ENCODE measurements at regions not wholly inside any gene's neighbourhood (a gene's known extent, or its start where the extent isn't known, plus 50 kb on each side); places are given as distances from the start of the nearest gene placed in this dataset.
"Not testable (repeated sequence)": the region's sequence is repeated elsewhere in the genome, so short reads cannot be mapped to it uniquely, and the experiment has no call there.

DNA sequence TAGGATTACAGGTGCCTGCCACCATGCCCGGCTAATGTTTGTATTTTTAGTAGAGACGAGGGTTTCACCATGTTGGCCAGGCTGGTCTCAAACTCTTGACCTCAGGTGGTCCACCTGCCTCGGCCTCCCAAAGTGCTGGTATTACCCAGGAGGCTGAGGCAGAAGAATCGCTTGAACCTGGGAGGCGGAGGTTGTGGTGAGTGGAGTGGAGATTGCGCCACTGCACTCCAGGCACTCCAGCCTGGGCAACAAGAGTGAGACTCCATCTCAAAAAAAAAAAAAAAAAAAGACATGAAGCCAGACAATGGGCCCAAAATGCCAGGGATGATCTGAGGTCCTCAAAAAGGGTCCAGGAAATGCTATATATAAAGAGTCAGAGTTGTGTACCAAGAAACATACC, 392.9 kb downstream of the SEC14L1 start:
- DNase-seq, result not testable (repeated sequence)

DNA sequence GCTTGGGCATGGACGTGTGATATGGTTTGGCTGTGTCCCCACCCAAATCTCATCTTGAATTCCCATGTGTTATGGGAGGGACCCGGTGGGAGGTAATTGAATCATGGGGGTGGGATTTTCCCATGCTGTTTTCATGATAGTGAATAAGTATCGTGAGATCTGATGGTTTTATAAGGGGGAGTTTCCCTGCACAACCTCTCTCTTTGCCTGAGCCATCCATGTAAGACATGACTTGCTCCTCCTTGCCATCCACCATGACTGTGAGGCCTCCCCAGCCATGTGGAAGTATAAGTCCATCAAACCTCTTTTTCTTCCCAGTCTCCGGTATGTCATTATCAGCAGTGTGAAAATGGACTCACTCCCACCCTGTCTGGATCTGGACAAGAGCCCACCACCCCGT, 393.4 kb downstream of the SEC14L1 start:
- DNase-seq, result no peak

DNA sequence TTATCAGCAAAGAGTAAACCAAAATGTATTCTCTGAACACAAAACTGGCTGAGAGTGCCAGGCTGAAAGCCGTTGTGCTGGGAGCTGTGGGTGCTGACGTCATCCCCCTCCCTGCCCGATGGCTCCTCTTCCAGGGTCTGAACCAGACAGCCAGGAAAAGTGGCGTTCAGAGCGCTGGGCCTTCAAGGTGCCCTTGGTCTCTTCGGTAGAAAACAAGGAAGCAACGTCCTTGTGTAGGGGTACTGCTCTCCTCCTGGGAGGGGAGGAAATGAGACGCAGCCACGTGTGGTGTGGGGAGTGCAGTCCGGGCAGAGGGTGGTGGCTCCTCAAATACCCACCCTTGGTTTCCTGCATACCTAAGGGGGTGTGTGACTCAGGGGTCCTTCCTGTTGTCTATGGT, 394.7 kb downstream of the SEC14L1 start:
- no peak for DNase-seq

DNA sequence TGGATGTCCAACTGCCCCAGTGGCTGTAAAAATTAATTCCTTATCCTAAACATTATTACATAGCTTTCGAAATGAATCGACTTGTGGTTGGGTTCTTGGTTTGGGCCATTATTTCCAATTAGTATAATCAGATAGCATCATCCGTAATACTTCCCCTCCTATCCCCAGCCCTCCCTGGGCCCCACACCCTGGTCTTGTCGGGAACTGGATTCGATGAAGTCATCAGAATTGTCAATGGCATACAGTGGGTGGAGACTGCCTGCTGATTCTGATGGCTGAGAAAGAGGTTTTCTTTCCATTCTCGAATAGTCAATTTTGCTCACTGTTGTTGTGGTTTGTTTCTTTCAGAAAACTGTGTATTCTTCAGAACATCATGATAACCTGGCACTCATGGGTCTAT, 395.1 kb downstream of the SEC14L1 start:
- no peak for DNase-seq

DNA sequence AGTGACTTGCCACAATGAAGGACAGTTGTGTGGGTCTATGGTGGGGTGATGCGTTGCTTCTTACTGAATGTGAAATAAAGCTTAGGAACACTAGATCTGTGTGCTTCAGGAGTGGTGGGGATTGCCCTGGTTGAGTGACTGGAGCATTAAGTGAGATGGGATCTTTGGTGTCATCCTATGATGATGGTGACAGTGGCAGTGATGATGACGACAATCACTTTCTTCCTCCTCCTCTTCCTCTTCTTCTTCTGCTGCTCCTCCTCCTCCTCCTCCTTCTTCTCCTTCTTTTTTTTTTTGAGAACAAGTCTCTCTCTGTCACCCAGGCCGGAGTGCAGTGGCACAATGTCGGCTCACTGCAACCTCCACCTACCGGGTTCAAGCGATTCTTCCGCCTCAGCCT, 396.8 kb downstream of the SEC14L1 start:
- no peak for DNase-seq

DNA sequence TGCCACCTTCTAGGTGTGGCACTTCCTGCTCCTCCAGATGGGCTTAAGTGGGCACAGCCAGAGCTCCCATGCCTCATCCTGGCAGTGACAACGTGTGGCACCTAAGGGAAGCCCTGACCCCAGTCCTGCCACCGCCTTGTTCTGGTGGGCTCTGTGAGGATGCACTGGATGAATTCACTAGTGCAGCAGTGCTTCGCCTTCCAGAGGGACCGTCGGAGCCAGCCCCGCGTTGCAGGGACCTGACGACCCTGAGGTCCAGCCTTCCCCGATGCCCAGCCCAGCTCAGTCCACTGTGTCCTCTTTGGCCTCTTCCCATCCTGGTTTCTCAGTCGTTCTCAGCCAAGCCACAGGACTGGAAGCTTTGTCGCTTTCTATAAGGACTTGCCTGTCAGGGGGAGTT, 399.8 kb downstream of the SEC14L1 start:
- no peak for DNase-seq

DNA sequence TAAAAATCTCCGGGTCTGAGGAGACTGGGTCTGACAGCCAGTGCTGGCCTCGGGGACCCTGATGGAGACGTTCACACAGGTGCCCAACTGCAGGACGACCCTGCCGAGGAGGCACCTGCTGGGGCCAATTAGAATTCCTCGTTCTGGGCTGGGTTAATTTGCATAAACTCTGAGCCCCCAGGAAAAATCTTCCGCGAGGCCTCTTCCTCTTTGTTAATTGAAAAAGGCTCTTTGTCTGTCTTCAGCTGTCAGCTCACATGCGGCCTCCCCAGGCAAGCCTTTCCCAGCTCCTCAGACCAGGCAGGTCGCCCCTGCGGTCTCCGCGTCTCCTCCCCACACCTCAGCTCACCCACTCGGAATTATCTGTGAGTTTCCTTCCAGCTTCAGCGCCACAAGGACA, 400.2 kb downstream of the SEC14L1 start:
- DNase-seq, result no peak

DNA sequence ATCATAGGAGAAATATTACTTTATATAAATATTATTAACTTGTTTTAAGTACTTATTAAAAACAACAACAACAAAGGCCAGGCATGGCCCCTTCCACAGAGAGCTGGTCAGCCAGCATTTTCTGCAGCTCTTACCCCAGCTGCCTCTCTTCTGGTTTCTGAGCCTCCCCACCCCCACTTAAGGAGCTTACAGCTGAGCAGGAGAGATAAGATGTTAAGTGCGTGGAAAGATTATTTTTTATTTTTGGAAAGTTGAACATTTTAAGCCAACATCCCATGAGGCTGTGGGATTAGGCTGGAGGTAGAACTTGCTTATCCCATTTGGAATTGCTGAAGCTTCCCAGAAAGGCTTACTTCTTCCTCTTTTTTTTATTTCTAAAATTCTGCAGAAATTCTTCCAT, 401.2 kb downstream of the SEC14L1 start:
- DNase-seq, result no peak

DNA sequence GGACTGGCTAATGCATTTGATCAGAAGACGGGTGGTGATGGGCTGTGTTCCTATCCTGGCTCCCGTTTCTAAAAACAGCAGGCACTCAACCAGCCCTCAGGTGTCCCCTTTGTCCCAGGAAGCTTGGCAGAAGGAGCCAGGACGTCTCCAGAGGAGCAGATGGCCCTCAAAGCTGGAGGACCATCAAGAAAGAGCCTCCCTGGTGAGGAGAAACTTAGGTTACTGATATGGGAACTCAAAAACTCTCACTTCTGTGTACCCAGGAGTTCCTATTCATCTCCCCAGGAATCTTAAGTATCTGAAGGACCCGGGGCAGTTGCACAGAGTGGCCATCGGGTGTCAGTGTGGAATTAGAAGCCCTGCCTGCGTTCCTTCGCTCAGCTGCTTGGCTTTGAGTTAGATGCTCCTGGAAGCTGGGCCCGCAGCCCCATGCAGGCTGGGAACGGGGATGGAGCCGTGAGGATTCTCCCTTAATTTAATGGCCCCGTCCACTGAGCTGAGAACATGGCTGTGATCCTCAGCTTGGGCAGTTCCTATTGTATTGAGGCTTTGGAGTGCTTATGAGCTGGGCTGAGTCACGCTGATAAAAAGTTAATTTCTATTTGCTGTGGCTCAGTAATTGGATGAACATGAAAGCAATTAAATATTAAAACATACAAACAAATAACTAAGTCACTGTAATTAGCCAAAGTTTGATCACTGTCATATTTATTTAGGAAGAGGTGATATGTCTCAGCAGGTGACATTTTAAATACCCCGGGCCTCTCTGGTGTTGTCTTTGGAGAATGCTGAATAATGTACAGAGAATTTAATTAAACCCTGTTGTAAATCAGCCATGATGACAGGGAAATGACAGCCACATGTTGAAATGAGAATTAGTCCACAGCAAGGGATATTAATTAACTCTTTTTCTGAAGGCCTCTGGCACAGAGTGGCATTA, 402.1 kb downstream of the SEC14L1 start:
- peak; percentile 71 to 76 for DNase-seq

DNA sequence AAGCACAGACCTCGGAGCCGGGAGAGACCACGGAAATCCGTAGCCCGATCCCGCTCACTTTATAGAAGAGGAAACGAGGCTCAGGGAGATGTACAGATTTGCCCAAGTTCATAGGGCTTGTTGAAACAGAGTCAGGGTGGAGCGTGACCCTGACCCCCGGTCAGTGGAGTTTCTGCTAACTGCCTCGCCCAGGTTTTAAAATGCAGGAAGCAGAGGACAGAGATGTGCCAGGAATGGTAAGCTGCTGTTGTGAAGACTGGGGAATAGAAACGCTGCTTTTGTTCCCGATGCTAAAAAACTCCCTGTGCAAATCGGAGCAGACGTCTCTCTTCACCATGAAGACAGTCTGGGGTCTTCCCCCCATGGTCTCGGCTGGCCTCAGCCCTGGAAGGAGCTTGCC, 403.0 kb downstream of the SEC14L1 start:
- DNase-seq, result no peak

DNA sequence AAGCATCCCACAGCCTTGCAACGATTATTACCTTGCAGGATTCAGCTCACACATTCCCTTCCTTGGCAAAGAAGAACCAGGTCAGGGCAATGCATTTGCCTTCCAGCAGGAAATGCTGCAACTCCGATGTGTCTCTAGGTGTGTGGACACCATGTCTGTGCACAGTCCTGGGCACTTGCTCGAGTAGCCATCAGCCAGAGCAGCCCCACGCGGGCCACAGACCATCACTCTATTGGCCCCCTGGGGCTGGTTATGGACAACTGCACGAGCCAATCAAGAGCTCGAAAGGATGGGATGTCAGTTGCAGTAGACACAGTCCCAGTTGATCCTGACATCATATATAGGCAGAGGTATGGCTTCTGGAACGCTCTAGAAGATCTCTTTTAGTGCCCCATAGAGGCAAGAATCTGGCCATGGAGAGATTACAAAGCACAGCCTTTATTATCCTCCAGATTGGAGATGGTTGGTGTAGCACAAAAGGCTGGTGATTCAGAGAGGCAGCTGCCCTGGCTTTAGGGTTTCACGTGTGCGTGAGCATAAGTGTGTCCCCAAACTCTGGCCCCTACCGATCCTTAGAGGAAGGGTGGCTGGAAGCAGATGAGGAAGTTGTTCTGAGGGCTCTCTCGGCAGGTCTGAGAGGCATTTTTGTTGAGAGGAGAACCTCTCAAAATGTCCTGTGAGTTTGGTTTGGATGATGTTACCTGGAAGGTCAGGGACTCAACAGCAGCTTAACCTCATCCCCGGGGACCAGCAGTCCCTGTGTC, 403.8 kb downstream of the SEC14L1 start:
- DNase-seq, result no peak

DNA sequence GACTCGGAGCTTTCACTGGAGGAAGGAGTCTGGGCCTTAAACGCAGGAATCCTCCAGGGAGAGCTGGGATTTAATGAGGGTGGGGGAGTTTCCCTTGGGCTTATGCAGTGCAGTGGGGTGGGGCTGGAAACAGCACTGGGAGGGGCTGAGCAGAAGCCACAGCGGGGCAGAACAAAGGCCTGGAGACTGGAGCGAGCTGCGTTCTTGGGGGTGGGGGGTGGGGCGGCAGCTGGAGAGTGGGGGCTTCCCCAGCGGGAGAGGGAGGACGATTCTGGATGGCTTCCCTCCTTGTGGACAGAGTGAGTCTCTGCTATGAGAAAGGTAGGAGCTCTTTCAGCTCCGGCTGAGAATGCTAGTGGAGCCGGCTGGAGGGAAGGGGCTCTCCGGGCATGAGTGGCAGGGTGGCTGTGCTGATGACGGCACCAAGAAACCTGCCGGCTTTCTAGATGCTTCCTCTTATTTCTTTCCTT, 406.0 kb downstream of the SEC14L1 start:
- peak; percentile 41 to 49 for DNase-seq

DNA sequence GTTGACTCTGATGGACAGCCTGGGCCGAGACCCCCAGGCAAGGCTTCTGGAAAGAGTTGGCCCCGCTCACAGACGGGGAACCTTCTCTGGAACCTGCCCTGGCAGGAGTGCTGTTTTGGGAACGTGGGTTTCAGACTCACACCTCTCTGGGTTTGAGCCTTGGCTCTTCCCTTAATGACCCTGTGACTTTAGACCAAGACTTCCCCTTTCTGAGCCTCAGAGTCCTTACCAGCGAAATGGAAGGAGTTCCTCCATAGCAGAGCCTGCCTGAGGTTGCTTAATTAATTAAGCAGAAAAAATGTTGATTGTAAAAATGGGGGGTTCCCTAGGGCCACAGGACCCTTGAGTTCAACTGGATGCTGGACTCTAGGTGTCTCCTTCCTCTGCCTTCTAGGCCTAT, 408.2 kb downstream of the SEC14L1 start:
- DNase-seq, result no peak

DNA sequence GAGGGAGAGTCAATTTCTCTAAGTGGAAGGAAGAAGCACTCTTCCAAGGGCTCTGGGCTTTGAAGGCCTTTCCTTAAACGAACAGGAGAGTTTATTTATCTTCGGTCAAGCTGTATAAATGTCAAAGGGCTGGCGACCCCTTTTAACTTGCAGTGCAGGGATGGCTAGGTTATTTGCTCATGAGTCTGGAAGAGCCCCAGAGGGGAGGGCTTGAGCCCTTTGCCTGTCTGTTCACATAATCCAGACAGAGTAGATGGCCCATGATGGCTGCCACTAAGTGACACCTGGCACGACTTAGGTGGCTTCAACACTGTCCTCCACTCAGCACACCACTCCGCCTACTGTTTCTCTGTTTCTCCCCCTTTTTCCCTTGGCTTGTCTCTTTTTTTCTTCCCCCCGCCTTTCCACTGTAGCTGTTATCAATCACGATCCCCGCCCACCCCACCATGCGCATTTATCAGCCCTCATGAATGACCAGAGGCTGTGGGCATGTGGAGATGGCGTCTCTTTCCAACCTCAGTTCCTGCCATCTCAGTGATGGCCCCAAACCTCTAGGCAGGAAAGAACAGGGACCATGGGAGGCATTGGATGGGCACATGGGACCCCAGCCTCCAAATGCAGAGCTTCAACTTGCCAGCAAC, 408.7 kb upstream of the TNRC6C start:
- DNase-seq, result no peak

DNA sequence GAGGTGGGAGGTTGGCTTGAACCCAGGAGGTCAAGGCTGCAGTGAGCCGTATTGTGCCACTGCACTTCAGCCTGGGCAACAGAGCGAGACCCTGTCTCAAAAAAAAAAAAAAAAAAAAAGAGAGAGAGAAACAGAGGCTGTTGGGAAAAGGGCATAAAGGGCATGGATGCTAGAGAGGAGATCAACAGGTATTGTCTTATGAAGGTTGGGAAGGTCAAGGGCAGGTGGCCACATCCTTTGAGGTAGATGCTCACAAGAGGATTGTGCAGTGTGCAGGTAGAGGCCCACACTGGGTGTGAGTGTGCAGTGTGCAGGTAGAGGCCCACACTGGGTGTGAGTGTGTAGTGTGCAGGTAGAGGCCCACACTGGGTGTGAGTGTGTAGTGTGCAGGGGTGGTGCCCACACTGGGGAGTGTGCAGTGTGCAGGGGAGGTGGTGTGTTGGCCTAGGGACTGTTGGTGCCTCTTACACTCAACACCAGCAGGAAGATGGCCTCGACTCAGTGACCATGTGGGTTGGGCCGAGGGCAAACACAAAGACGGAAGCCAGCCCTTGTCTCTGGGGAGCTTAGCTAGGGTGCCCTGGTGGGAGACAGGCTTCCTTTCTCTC, 404.9 kb upstream of the TNRC6C start:
- DNase-seq, result no peak

DNA sequence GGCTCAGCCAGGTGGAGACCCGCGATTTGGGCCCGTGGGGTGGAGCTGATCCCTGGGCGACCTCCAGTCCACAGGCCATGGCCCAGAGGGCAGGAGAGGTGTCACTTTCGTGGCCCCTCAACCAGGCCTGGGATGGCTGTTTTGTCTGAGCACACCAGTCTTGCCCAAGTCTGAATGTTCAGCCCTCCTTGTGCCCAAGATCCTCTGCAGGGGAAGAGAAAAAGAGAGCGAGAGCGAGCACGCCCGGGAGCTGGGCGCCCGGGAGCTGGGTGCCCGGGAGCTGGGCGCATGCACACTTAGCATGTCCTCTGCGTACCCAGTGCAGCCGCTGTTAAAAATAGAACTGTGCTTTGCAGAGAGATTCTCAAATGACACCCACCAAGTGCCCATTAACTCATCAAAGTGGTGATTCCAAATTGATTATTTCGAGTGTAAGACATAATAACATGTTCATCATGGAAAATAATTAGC, 403.3 kb upstream of the TNRC6C start:
- DNase-seq, result peak; percentile 64 to 71

DNA sequence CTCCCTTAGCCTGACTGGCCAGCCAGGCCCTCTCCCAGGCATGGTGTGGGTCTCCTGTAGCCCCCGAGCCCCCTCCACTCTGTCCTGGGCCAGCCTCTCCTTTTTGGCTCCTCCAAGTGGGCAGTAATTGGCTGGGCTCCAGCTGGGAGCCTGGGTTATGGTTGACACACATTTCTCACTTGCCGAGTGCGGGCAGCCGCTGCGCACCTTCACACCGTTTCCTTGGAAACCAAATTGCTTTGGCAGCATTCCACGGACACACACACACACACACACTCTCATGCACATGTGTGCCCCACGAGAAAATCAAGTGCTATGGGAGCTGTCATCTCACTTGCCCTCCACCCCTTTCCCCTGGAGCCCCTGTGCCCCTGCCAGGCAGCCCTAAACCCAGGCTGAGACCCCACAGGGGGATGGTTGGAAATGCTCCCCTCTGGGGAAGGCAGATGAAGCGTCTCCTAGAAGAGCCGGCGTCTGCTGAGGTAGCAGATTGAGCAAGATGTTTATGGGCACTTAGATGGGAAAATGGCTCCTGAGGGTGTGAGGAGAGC, 402.7 kb upstream of the TNRC6C start:
- peak; percentile 79 to 86 for DNase-seq

DNA sequence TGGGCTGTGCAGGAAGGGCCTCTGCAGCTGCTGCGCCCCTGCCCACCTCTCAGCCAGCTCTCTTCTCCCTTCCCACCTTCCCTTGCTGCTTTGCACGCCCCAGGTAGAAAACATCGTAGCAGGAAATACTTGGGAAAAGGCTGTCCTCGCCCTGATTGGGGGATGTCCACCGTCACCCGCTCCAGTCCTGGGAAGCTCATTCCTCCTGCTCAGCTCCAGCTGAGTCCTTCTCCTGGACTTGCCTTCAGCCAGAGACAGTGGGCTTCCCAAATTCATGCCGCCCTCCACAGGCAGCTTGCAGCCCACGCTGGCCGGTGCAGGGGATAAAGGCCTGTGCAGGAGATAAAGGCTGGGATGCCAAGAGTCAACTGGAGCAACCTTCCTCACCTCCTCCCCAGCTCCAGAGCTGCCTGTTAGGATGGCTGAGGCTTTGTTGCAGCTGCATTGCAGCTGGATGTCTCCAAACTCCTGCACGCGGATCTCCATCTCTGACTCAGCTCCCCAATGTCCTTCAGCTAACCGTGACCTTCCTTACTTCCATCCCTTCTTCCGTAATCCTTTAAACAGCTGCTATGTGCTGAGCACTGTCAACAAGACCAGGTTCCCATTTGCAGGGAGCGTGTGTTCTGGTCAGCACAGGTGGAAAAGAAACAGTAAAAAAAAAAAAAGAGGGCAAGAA, 402.0 kb upstream of the TNRC6C start:
- no peak for DNase-seq

DNA sequence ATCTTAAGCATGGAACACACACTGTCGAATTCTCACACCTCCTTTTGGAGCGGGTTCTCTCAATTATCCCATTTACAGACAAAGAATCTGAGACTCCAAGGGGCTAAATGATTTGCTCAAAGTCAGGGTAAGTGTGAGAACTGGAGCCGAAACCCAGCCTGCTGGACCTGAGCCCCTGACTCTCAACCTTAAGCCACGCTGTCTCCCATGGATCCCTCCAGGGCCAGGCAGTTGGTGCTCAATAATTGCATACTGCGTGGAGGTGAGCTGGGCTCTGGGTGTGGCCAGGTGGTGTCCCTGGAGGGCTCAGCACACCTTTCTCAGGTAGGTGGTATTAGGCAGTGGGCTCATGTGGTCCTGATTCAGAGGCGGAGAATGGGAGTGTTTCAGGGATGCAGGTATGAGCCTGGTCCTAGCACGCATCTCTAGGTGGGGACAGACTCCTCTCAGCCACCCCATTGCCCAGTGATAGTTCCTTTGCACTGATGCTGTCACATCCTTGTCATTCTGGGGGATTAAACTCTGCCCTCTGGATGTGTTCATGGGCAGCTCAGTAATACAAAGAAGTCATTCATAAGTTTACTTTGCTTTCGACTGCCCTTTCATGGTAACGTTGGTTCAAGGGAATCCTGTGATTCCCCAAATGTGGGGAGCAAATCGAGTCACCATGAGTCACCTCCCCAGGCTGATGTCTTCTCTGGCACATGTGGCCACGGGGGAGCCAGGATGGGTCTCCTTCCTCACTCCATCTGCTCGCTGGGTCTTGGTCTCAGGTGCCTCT, 399.5 kb upstream of the TNRC6C start:
- no peak for DNase-seq

DNA sequence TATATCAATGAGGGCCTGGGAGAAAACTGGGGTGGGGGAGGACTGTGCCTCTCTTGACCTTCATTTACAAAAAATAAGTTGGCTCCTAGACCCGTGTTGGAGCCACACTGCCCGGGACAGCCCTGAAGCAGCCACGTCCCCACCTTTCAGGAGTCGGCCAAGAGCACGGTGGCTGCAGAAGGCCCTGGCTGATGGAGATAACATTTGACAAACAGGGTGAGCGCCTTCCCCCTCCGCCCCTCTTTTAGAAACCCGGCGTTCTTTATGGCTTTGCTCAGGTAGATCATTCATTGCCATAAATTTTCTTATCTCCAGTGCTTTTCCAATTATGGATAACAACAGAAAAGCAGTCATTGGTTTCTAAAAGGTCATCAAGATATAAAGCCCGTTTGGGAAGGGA, 398.1 kb upstream of the TNRC6C start:
- no peak for DNase-seq

DNA sequence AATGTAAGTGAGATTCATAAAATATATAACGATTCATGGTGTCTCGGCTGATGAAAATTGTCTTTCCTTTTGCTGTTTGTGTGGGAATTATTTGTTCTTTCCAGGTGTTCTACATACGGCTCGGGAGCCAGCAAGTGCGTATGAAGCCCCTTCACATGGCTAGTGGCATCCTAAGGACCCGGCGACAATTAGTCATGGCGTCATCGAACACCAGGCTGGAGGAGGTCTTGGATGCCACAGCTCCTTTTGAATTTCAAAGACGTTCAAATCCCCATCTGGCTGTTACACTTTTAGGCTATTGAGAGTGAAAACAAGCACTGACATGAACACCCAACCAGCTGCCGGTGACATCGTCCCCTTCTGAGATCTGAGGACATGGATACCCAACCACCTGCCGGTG, 397.7 kb upstream of the TNRC6C start:
- DNase-seq, result no peak
